GM21528 (cell line): ENCODE measurements at regions not wholly inside any gene's neighbourhood (a gene's known extent, or its start where the extent isn't known, plus 50 kb on each side); places are given as distances from the start of the nearest gene placed in this dataset.
A peak's percentile ranks its signal among the peaks of the same experiment; 100 is the strongest.

Source experiments
- ATAC-seq: cut with Tn5 transposase; IDR thresholded peaks from one replicate; pipeline ENCODE4 v1.9.1; 2021; ENCODE audit warnings: mild to moderate bottlenecking, moderate library complexity; ENCODE audit not compliant: unreplicated experiment, low FRiP score

GRCh38 chr20:19889011-19889953, 127.9 kb upstream of the NAA20 start:
- no peak for ATAC-seq

- ATAC-seq = no peak
Measured at GRCh38 chr20:19890445-19891051, 126.6 kb upstream of the NAA20 start.

GRCh38 chr20:19893356-19893755, 123.8 kb upstream of the NAA20 start:
- no peak for ATAC-seq

GRCh38 chr20:19895761-19896160, 121.4 kb upstream of the NAA20 start:
- no peak for ATAC-seq

GRCh38 chr20:19897891-19898290, 119.3 kb upstream of the NAA20 start:
- ATAC-seq = no peak

- no peak for ATAC-seq
Measured at GRCh38 chr20:19901226-19901625, 115.9 kb upstream of the NAA20 start.

GRCh38 chr20:19903168-19903811, 113.9 kb upstream of the NAA20 start:
- ATAC-seq = peak; percentile 61

- no peak for ATAC-seq
Measured at GRCh38 chr20:19907326-19908056, 109.7 kb upstream of the NAA20 start.

GRCh38 chr20:19908576-19908975, 108.6 kb upstream of the NAA20 start:
- no peak for ATAC-seq

- ATAC-seq = no peak
Measured at GRCh38 chr20:19909725-19910124, 107.4 kb upstream of the NAA20 start.

- no peak for ATAC-seq
Measured at GRCh38 chr20:19911810-19912382, 105.3 kb upstream of the NAA20 start.

GRCh38 chr20:19913349-19913748, 103.8 kb upstream of the NAA20 start:
- ATAC-seq = no peak

- ATAC-seq = no peak
Measured at GRCh38 chr20:19913927-19914614, 103.1 kb upstream of the NAA20 start.

GRCh38 chr20:19915111-19915798, 101.9 kb upstream of the NAA20 start:
- ATAC-seq = no peak

- no peak for ATAC-seq
Measured at GRCh38 chr20:19916531-19917485, 100.4 kb upstream of the NAA20 start.

- ATAC-seq = no peak
Measured at GRCh38 chr20:19918965-19919329, 98.2 kb upstream of the NAA20 start.

GRCh38 chr20:19920381-19921138, 96.6 kb upstream of the NAA20 start:
- no peak for ATAC-seq
